ENCODE measurements at regions not wholly inside any gene's neighbourhood (a gene's known extent, or its start where the extent isn't known, plus 50 kb on each side); places are given as distances from the start of the nearest gene placed in this dataset.

DNA sequence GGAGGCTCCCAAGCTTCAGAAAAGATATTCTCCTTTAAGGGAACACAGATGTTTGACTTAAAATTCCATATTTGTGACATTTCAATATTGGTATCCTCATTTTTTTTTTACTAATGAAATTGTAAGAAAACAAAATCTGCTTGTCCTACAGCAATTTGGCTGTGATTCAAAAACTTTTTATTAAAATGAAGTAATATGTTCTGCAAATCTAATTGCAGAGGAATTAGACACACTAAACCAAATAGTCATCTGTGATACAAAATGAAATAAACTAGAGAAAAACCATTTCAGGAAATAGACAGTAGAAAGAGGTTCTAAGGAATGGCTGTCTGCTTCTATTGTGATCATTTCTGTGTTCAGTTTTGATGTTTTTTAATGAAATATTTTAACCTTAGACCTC, 50.1 kb upstream of the HIF1A start:
- in situ Hi-C loops (cut with MboI; ENCODE audit: low pct_unique_long_range_greater_than_20kb, low sequenced_read_pairs): no loop called here

More for the DNA sequence above, 50.1 kb upstream of the HIF1A start:
- DNase-seq: no peak
